Liver (tissue), 3 donors: ENCODE measurements at regions not wholly inside any gene's neighbourhood (a gene's known extent, or its start where the extent isn't known, plus 50 kb on each side); places are given as distances from the start of the nearest gene placed in this dataset.
"Not testable (repeated sequence)": the region's sequence is repeated elsewhere in the genome, so short reads cannot be mapped to it uniquely, and the experiment has no call there.

ENCODE experiments used
- CTCF ChIP-seq: fragments of 150-350 bp; IDR thresholded peaks from 2 replicates; pipeline ENCODE4 v1.5.1; 2017; ENCODE audit warnings: improper control_type of control experiment, low read depth, low read length; ENCODE audit not compliant: missing input control
- EGR1 ChIP-seq, 2 donors: IDR thresholded peaks; 2 replicates each; pipeline ENCODE4 v1.6.1; 2016 to 2018; ENCODE audit warnings: antibody characterized with exemption in 2 of 2, low read depth in 2 of 2
- JUND ChIP-seq, 2 donors: IDR thresholded peaks; 2 replicates each; pipeline ENCODE4 v1.6.1; 2016; ENCODE audit warnings: antibody characterized with exemption in 2 of 2
- MAX ChIP-seq: IDR thresholded peaks from 2 replicates; pipeline ENCODE4 v1.6.1; 2016; ENCODE audit warnings: antibody characterized with exemption
- RAD21 ChIP-seq, 2 donors: IDR thresholded peaks; 2 replicates each; pipeline ENCODE4 v1.6.1; 2016; ENCODE audit warnings: antibody characterized with exemption in 2 of 2, mild to moderate bottlenecking in 2 of 2
- REST ChIP-seq: IDR thresholded peaks from 2 replicates; pipeline ENCODE4 v1.6.1; 2016; ENCODE audit warnings: antibody characterized with exemption, mild to moderate bottlenecking
- SP1 ChIP-seq: IDR thresholded peaks from 2 replicates; pipeline ENCODE4 v1.6.1; 2018; ENCODE audit warnings: antibody characterized with exemption, mild to moderate bottlenecking
- TAF1 ChIP-seq: conservative IDR thresholded peaks from 2 replicates; pipeline ENCODE4 v1.6.1; 2016; ENCODE audit warnings: antibody characterized with exemption, mild to moderate bottlenecking
- YY1 ChIP-seq: IDR thresholded peaks from 2 replicates; pipeline ENCODE4 v1.6.1; 2016; ENCODE audit warnings: antibody characterized with exemption, mild to moderate bottlenecking
- ZBTB33 ChIP-seq: IDR thresholded peaks from 2 replicates; pipeline ENCODE4 v1.6.1; 2016; ENCODE audit warnings: antibody characterized with exemption
- donor health status: healthy.
- donor health status: healthy.

- not testable (repeated sequence) for TF ChIP-seq YY1; CTCF; TAF1; REST; MAX; RAD21 (IDR thresholded peaks at IDR 0.05); EGR1 (IDR thresholded peaks at IDR 0.05; ENCODE audit: low read depth in 2 of 2); JUND (IDR thresholded peaks at IDR 0.05); SP1; ZBTB33
Observed at GRCh38 chr6:60822597-60822996, 1463.4 kb downstream of the KHDRBS2 start.
